Vagina (tissue), 2 donors: ENCODE measurements at regions not wholly inside any gene's neighbourhood (a gene's known extent, or its start where the extent isn't known, plus 50 kb on each side); places are given as distances from the start of the nearest gene placed in this dataset.

Experiments
- CTCF ChIP-seq, 3 experiments: fragments of 450-650 bp in 2 of 3; fragments of 200-600 bp in 1 of 3; sonication (generic) in 1 of 3; IDR thresholded peaks; one replicate each; pipeline ENCODE4 v1.5.1; 2017 to 2019; ENCODE audit warnings: antibody characterized with exemption in 3 of 3, mild to moderate bottlenecking in 2 of 3, moderate library complexity in 2 of 3
- POLR2A ChIP-seq, 2 donors: fragments of 450-650 bp; IDR thresholded peaks; one replicate each; pipeline ENCODE4 v1.6.1; 2017; ENCODE audit warnings: antibody characterized with exemption in 2 of 2, mild to moderate bottlenecking in 2 of 2, moderate library complexity in 2 of 2
- POLR2AphosphoS5 ChIP-seq, 2 donors: sonication (generic); formaldehyde crosslinking; IDR thresholded peaks; one replicate each; pipeline ENCODE4 v1.9.0; 2017; ENCODE audit warnings: antibody characterized with exemption in 2 of 2, mild to moderate bottlenecking in 2 of 2, low read depth in 1 of 2; ENCODE audit not compliant: insufficient read depth in 1 of 2

GRCh38 chr1:216894494-216894893 is 171.3 kb upstream of the ESRRG start:
- TF ChIP-seq CTCF (IDR thresholded peaks at IDR 0.05) (no peak), POLR2AphosphoS5 (IDR thresholded peaks at IDR 0.05; ENCODE audit: insufficient read depth in 1 of 2, low read depth in 1 of 2) (no peak), POLR2A (IDR thresholded peaks at IDR 0.05) (no peak)
